Fibroblast of peridontal ligament (primary cell): ENCODE measurements at regions not wholly inside any gene's neighbourhood (a gene's known extent, or its start where the extent isn't known, plus 50 kb on each side); places are given as distances from the start of the nearest gene placed in this dataset.

ENCODE experiments used
- DNase-seq: peaks from one replicate; pipeline ENCODE4 v3.0.0-alpha.2; 2010; ENCODE audit errors: extremely low read depth

- DNase-seq, result no peak
Measured at GRCh38 chr1:177573901-177574300, 396.0 kb downstream of the SEC16B start.

- DNase-seq, result peak; percentile 5
Measured at GRCh38 chr1:177571485-177572076, 398.3 kb downstream of the SEC16B start.

- no peak for DNase-seq
Measured at GRCh38 chr1:177571076-177571475, 398.8 kb downstream of the SEC16B start.

- DNase-seq, result no peak
Measured at GRCh38 chr1:177569476-177569875, 398.7 kb downstream of the BRINP2 start.

GRCh38 chr1:177568622-177569021 lies 397.9 kb downstream of the BRINP2 start:
- no peak for DNase-seq

- peak; percentile 6 for DNase-seq
Measured at GRCh38 chr1:177567393-177567792, 396.6 kb downstream of the BRINP2 start.

GRCh38 chr1:177566495-177566894 lies 395.7 kb downstream of the BRINP2 start:
- DNase-seq, result no peak

GRCh38 chr1:177561436-177561835 lies 390.7 kb downstream of the BRINP2 start:
- DNase-seq, result no peak

- no peak for DNase-seq
Measured at GRCh38 chr1:177558372-177558771, 387.6 kb downstream of the BRINP2 start.

GRCh38 chr1:177556163-177556562 lies 385.4 kb downstream of the BRINP2 start:
- no peak for DNase-seq

- DNase-seq, result no peak
Measured at GRCh38 chr1:177547200-177547599, 376.4 kb downstream of the BRINP2 start.

- no peak for DNase-seq
Measured at GRCh38 chr1:177546346-177546745, 375.6 kb downstream of the BRINP2 start.

- no peak for DNase-seq
Measured at GRCh38 chr1:177526201-177526600, 355.4 kb downstream of the BRINP2 start.

GRCh38 chr1:177525176-177525575 lies 354.4 kb downstream of the BRINP2 start:
- no peak for DNase-seq

- DNase-seq, result no peak
Measured at GRCh38 chr1:177517546-177517945, 346.8 kb downstream of the BRINP2 start.

- no peak for DNase-seq
Measured at GRCh38 chr1:177514207-177514606, 343.4 kb downstream of the BRINP2 start.

- no peak for DNase-seq
Measured at GRCh38 chr1:177511036-177511435, 340.3 kb downstream of the BRINP2 start.

- no peak for DNase-seq
Measured at GRCh38 chr1:177505905-177506590, 335.3 kb downstream of the BRINP2 start.

GRCh38 chr1:177495878-177496277 lies 325.1 kb downstream of the BRINP2 start:
- no peak for DNase-seq

GRCh38 chr1:177490786-177491185 lies 320.0 kb downstream of the BRINP2 start:
- DNase-seq, result no peak

- no peak for DNase-seq
Measured at GRCh38 chr1:177490036-177490639, 319.4 kb downstream of the BRINP2 start.

GRCh38 chr1:177488722-177489121 lies 318.0 kb downstream of the BRINP2 start:
- no peak for DNase-seq

- no peak for DNase-seq
Measured at GRCh38 chr1:177487481-177487880, 316.7 kb downstream of the BRINP2 start.
